SK-N-SH treated with all-trans-retinoic acid at 6 μM for 48 hours (cell line): ENCODE measurements at regions not wholly inside any gene's neighbourhood (a gene's known extent, or its start where the extent isn't known, plus 50 kb on each side); places are given as distances from the start of the nearest gene placed in this dataset.

Source experiments
- ATAC-seq: fragments of 200-7000 bp; cut with Tn5 transposase; 3 replicates; pipeline ENCODE4 v1.9.1; 2020; ENCODE audit warnings: mild to moderate bottlenecking, moderate library complexity
- ARNTL ChIP-seq: fragments of 450-650 bp; formaldehyde crosslinking; IDR thresholded peaks from 2 replicates; pipeline ENCODE4 v1.5.0; 2020; ENCODE audit warnings: low read depth, mild to moderate bottlenecking, moderate library complexity, borderline replicate concordance
- BACH2 ChIP-seq: fragments of 250-450 bp; sonication (Bioruptor Pico); IDR thresholded peaks from 2 replicates; pipeline ENCODE4 v1.9.0; 2021; ENCODE audit warnings: mild to moderate bottlenecking, borderline replicate concordance
- CSDC2 ChIP-seq: fragments of 250-450 bp; sonication (Bioruptor Pico); IDR thresholded peaks from 2 replicates; pipeline ENCODE4 v1.5.0; 2020; ENCODE audit warnings: mild to moderate bottlenecking, moderate library complexity
- ESRRG ChIP-seq: fragments of 250-450 bp; sonication (Bioruptor Pico); IDR thresholded peaks from 2 replicates; pipeline ENCODE4 v1.6.1; 2021; ENCODE audit warnings: mild to moderate bottlenecking
- GLIS3 ChIP-seq: fragments of 250-450 bp; sonication (Bioruptor Pico); IDR thresholded peaks from 2 replicates; pipeline ENCODE4 v1.5.0; 2020; ENCODE audit warnings: mild to moderate bottlenecking, moderate library complexity
- OSR1 ChIP-seq: fragments of 250-450 bp; sonication (Bioruptor Pico); IDR thresholded peaks from 2 replicates; pipeline ENCODE4 v1.8.0; 2022; ENCODE audit warnings: moderate library complexity, mild to moderate bottlenecking, inconsistent platforms
- PPARA ChIP-seq: fragments of 250-450 bp; sonication (Bioruptor Pico); IDR thresholded peaks from 2 replicates; pipeline ENCODE4 v1.5.0; 2020; ENCODE audit warnings: mild to moderate bottlenecking, borderline replicate concordance
- RARB ChIP-seq: fragments of 250-450 bp; sonication (Bioruptor Pico); IDR thresholded peaks from 2 replicates; pipeline ENCODE4 v1.8.0; 2021; ENCODE audit warnings: mild to moderate bottlenecking, moderate library complexity
- SNAI2 ChIP-seq: fragments of 250-450 bp; sonication (Bioruptor Pico); IDR thresholded peaks from 2 replicates; pipeline ENCODE4 v1.5.0; 2020; ENCODE audit warnings: mild to moderate bottlenecking, moderate library complexity
- TCF4 ChIP-seq: fragments of 250-450 bp; sonication (Bioruptor Pico); IDR thresholded peaks from 2 replicates; pipeline ENCODE4 v1.8.0; 2021; ENCODE audit warnings: mild to moderate bottlenecking, moderate library complexity, borderline replicate concordance
- TOX ChIP-seq: fragments of 250-450 bp; sonication (Bioruptor Pico); IDR thresholded peaks from 2 replicates; pipeline ENCODE4 v1.8.0; 2021; ENCODE audit warnings: mild to moderate bottlenecking, moderate library complexity, borderline replicate concordance
- ZC3H10 ChIP-seq: fragments of 250-450 bp; sonication (Bioruptor Pico); IDR thresholded peaks from 2 replicates; pipeline ENCODE4 v1.5.1; 2021; ENCODE audit warnings: mild to moderate bottlenecking, moderate library complexity
- ZFP3 ChIP-seq: fragments of 250-450 bp; sonication (Bioruptor Pico); IDR thresholded peaks from 2 replicates; pipeline ENCODE4 v1.5.0; 2020; ENCODE audit warnings: mild to moderate bottlenecking, moderate library complexity
- ZFP30 ChIP-seq: fragments of 450-650 bp; formaldehyde crosslinking; IDR thresholded peaks from 2 replicates; pipeline ENCODE4 v1.5.0; 2022; ENCODE audit warnings: mild to moderate bottlenecking, moderate library complexity
- ZNF70 ChIP-seq: fragments of 450-650 bp; formaldehyde crosslinking; IDR thresholded peaks from 2 replicates; pipeline ENCODE4 v1.5.0; 2020; ENCODE audit warnings: mild to moderate bottlenecking, moderate library complexity
- ZNF8 ChIP-seq: fragments of 450-650 bp; formaldehyde crosslinking; IDR thresholded peaks from 2 replicates; pipeline ENCODE4 v1.5.0; 2020; ENCODE audit warnings: mild to moderate bottlenecking, moderate library complexity
- TF ChIP-seq, protein P1 (sequence below): fragments of 250-450 bp; sonication (Bioruptor Pico); IDR thresholded peaks from 2 replicates; pipeline ENCODE4 v1.5.1; 2021; ENCODE audit warnings: mild to moderate bottlenecking, moderate library complexity
- TF ChIP-seq, protein P2 (sequence below): fragments of 250-450 bp; sonication (Bioruptor Pico); IDR thresholded peaks from 2 replicates; pipeline ENCODE4 v1.5.1; 2020; ENCODE audit warnings: low read depth, mild to moderate bottlenecking, moderate library complexity
- TF ChIP-seq, protein P3 (sequence below): fragments of 250-450 bp; sonication (Bioruptor Pico); IDR thresholded peaks from 2 replicates; pipeline ENCODE4 v1.5.0; 2020; ENCODE audit warnings: mild to moderate bottlenecking, moderate library complexity
- TF ChIP-seq, protein P4 (sequence below): fragments of 250-450 bp; sonication (Bioruptor Pico); IDR thresholded peaks from 2 replicates; pipeline ENCODE4 v1.8.0; 2021; ENCODE audit warnings: low read depth, mild to moderate bottlenecking, moderate library complexity, borderline replicate concordance

DNA sequence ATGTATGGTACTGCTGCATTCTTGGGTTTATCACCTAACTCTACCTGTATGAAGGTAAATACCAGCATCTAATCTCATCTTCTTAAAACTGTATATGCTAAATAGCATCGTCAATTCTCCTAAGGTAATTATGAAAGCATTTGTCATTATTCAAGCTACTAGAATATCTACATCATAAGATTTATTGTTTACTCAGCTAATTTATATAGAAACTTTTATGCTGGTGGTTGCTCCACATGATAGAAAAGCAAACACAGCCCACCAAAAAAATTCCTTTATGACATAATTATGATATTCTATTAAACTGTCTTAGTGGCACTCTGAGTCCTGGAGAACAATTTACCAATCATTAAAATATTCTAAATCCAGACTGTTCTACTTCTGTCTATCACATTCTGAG is 1226.1 kb upstream of the NRXN1 start:
- TF ChIP-seq ZNF70 (CRISPR knock-in tag) = no peak
- TF ChIP-seq ZFP3 (CRISPR knock-in tag) = no peak
- no peak for TF ChIP-seq ESRRG (CRISPR knock-in tag)
- TF ChIP-seq ZC3H10 (CRISPR knock-in tag) = no peak
- TF ChIP-seq TOX = no peak
- no peak for TF ChIP-seq CSDC2 (CRISPR knock-in tag)
- TF ChIP-seq, protein P1, sequence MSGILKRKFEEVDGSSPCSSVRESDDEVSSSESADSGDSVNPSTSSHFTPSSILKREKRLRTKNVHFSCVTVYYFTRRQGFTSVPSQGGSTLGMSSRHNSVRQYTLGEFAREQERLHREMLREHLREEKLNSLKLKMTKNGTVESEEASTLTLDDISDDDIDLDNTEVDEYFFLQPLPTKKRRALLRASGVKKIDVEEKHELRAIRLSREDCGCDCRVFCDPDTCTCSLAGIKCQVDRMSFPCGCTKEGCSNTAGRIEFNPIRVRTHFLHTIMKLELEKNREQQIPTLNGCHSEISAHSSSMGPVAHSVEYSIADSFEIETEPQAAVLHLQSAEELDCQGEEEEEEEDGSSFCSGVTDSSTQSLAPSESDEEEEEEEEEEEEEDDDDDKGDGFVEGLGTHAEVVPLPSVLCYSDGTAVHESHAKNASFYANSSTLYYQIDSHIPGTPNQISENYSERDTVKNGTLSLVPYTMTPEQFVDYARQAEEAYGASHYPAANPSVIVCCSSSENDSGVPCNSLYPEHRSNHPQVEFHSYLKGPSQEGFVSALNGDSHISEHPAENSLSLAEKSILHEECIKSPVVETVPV = no peak
- no peak for ATAC-seq

DNA sequence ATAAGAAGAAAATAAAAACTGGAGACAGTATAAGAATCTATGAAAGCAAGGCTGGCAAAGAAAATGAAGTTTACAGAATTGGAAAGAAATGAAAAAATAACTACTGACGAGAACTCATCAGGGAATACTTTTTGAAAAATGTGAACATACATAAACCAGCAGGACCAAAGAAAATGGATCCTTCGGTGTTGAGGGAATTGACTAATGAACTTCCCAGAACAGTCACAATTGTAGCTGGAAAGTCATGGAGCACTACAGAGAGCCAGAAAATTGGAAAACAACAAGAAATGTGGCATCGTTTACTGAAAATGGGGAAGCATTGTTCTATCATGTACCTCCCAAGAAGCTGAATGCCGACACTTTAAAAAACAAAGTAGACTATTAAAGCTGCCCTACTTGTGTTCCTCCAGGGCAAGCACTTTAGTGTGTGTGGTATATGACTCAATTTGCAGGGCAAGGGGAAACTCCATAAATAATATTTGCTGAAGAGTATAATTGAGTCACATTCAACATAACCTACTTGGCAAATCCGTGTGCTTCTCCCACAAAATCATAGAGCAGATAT is 1221.6 kb upstream of the NRXN1 start:
- TF ChIP-seq BACH2 (CRISPR knock-in tag) (no peak), ARNTL (CRISPR knock-in tag) (no peak), TCF4 (CRISPR knock-in tag) (no peak), ZNF70 (CRISPR knock-in tag) (no peak), OSR1 (CRISPR knock-in tag) (no peak), RARB (CRISPR knock-in tag) (no peak), ZC3H10 (CRISPR knock-in tag) (no peak), TOX (no peak), ZFP30 (CRISPR knock-in tag) (no peak), GLIS3 (no peak), SNAI2 (CRISPR knock-in tag) (no peak), ESRRG (CRISPR knock-in tag) (no peak), CSDC2 (CRISPR knock-in tag) (no peak), ZNF8 (CRISPR knock-in tag) (no peak)
- TF ChIP-seq, protein P2, sequence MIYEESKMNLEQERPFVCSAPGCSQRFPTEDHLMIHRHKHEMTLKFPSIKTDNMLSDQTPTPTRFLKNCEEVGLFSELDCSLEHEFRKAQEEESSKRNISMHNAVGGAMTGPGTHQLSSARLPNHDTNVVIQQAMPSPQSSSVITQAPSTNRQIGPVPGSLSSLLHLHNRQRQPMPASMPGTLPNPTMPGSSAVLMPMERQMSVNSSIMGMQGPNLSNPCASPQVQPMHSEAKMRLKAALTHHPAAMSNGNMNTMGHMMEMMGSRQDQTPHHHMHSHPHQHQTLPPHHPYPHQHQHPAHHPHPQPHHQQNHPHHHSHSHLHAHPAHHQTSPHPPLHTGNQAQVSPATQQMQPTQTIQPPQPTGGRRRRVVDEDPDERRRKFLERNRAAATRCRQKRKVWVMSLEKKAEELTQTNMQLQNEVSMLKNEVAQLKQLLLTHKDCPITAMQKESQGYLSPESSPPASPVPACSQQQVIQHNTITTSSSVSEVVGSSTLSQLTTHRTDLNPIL (CRISPR knock-in tag) = no peak
- TF ChIP-seq, protein P3, sequence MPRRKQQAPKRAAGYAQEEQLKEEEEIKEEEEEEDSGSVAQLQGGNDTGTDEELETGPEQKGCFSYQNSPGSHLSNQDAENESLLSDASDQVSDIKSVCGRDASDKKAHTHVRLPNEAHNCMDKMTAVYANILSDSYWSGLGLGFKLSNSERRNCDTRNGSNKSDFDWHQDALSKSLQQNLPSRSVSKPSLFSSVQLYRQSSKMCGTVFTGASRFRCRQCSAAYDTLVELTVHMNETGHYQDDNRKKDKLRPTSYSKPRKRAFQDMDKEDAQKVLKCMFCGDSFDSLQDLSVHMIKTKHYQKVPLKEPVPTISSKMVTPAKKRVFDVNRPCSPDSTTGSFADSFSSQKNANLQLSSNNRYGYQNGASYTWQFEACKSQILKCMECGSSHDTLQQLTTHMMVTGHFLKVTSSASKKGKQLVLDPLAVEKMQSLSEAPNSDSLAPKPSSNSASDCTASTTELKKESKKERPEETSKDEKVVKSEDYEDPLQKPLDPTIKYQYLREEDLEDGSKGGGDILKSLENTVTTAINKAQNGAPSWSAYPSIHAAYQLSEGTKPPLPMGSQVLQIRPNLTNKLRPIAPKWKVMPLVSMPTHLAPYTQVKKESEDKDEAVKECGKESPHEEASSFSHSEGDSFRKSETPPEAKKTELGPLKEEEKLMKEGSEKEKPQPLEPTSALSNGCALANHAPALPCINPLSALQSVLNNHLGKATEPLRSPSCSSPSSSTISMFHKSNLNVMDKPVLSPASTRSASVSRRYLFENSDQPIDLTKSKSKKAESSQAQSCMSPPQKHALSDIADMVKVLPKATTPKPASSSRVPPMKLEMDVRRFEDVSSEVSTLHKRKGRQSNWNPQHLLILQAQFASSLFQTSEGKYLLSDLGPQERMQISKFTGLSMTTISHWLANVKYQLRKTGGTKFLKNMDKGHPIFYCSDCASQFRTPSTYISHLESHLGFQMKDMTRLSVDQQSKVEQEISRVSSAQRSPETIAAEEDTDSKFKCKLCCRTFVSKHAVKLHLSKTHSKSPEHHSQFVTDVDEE = no peak
- TF ChIP-seq, protein P1 = no peak

DNA sequence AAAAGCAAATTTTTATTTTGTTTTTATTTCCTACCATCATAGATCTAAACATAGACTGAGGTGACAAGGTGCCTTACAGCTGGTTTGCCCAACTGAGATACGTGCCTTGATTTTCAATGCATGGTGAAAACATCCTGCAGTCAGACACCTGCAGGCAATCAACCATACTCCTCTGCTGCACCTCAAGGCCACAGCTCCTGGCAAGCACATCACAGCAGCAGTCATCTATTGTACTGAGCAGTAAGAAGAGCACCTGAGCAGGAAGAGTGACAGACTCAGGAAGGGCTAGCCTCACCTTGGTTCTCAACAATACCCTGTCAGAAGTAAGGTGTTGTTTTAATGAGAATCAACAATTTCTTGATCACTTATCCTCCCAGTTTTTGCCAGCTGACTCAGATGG is 1206.8 kb upstream of the NRXN1 start:
- no peak for ATAC-seq
- no peak for TF ChIP-seq CSDC2 (CRISPR knock-in tag)
- TF ChIP-seq, protein P3 = no peak
- TF ChIP-seq, protein P4, sequence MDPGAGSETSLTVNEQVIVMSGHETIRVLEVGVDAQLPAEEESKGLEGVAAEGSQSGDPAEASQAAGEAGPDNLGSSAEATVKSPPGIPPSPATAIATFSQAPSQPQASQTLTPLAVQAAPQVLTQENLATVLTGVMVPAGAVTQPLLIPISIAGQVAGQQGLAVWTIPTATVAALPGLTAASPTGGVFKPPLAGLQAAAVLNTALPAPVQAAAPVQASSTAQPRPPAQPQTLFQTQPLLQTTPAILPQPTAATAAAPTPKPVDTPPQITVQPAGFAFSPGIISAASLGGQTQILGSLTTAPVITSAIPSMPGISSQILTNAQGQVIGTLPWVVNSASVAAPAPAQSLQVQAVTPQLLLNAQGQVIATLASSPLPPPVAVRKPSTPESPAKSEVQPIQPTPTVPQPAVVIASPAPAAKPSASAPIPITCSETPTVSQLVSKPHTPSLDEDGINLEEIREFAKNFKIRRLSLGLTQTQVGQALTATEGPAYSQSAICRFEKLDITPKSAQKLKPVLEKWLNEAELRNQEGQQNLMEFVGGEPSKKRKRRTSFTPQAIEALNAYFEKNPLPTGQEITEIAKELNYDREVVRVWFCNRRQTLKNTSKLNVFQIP (CRISPR knock-in tag) = no peak
- no peak for TF ChIP-seq SNAI2 (CRISPR knock-in tag)
- TF ChIP-seq PPARA (CRISPR knock-in tag) = no peak
- TF ChIP-seq TCF4 (CRISPR knock-in tag) = no peak
- TF ChIP-seq ZNF70 (CRISPR knock-in tag) = no peak
- TF ChIP-seq, all 23 proteins: peak for 0

More for the DNA sequence above, 1221.6 kb upstream of the NRXN1 start:
- ATAC-seq = no peak
